ENCODE measurements at regions not wholly inside any gene's neighbourhood (a gene's known extent, or its start where the extent isn't known, plus 50 kb on each side); places are given as distances from the start of the nearest gene placed in this dataset.
"Not testable (repeated sequence)": the region's sequence is repeated elsewhere in the genome, so short reads cannot be mapped to it uniquely, and the experiment has no call there.

- DNase-seq = no peak
Observed at GRCh38 chr14:46147452-46147851, 504.1 kb downstream of the RPL10L start.

- no peak for DNase-seq
Observed at GRCh38 chr14:46147024-46147423, 504.6 kb downstream of the RPL10L start.

- DNase-seq = no peak
Observed at GRCh38 chr14:46140445-46140844, 511.1 kb downstream of the RPL10L start.

- no peak for DNase-seq
Observed at GRCh38 chr14:46139649-46140048, 511.9 kb downstream of the RPL10L start.

- no peak for DNase-seq
Observed at GRCh38 chr14:46137786-46138185, 513.8 kb downstream of the RPL10L start.

DNA sequence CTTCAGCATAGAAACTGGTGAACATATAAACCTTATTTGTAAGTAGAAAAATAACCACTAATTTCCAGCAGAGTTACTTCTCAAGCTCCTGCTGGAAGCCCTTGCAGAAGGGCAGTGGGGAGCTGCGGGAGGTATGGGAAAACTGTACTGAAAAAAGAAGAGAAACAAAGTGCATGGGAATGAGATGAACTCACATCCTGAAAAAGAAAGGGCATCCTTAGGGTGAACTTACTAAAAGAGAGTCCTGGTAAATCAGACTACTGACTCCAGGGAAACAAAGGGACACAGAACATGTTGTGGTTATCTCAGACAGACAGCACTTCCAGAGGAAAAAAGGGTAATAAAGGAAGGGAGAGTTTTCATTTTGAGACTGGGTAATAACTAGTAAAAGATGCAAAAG is 515.1 kb downstream of the RPL10L start:
- DNase-seq = no peak

DNA sequence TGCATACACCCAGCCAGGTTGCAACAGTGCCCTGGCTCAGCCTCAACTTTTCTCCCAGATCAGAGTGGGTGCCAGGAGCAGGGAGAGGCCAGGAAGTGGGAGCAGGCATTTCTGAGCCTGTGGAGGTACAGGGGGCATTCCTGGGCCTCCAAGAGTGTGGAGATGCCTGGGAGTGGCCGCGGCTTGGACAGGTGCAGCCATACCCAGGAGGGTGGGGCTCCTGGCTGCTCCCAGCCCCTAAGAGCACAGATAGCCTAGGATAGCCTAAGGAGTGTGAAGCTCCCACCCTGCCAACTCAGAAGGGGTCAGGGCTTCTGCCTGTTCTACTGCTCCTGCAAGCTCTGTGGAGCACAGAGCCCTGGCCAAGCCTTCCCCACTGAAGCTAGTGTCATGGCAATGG is 543.4 kb downstream of the RPL10L start:
- no peak for DNase-seq

DNA sequence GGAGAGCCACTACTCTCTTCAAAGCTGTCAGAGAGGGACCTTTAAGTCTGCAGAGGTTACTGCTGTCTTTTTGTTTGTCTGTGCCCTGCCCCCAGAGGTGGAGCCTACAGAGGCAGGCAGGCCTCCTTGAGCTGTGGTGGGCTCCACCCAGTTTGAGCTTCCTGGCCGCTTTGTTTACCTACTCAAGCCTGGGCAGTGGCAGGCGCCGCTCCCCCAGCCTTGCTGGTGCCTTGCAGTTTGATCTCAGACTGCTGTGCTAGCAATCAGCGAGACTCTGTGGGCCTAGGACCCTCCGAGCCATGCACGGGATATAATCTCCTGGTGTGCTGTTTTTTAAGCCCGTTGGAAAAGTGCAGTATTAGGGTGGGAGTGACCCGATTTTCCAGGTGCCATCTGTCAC is 550.7 kb downstream of the RPL10L start:
- DNase-seq = not testable (repeated sequence)

GRCh38 chr14:46091819-46092218 is 559.8 kb downstream of the RPL10L start:
- no peak for DNase-seq

GRCh38 chr14:46087604-46088003 is 564.0 kb downstream of the RPL10L start:
- DNase-seq = no peak

- DNase-seq = no peak
Observed at GRCh38 chr14:46074061-46074460, 577.5 kb downstream of the RPL10L start.

- no peak for DNase-seq
Observed at GRCh38 chr14:46063872-46064271, 587.7 kb downstream of the RPL10L start.

GRCh38 chr14:46058964-46059563 is 592.5 kb downstream of the RPL10L start:
- no peak for DNase-seq

DNA sequence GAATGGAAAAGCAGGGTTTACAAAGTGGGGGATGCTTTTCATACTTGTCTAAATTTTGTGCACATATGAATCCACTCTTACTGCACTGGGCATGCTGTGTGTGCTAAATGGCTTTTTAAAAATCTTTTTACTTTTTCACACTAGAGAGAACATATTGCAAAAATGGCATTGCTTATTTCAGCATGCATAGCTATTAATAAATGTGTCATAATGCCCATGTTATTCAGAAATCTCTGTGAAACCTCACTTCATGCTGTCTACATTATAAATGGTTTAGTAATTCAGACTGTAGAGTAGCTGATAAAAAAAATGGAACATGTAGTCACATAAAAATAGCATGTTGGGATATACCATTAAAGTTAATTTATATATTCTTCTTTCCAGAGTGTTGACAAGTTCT is 593.8 kb downstream of the RPL10L start:
- DNase-seq = no peak

- DNase-seq = peak; percentile 20
Observed at GRCh38 chr14:46054526-46054925, 597.1 kb downstream of the RPL10L start.

DNA sequence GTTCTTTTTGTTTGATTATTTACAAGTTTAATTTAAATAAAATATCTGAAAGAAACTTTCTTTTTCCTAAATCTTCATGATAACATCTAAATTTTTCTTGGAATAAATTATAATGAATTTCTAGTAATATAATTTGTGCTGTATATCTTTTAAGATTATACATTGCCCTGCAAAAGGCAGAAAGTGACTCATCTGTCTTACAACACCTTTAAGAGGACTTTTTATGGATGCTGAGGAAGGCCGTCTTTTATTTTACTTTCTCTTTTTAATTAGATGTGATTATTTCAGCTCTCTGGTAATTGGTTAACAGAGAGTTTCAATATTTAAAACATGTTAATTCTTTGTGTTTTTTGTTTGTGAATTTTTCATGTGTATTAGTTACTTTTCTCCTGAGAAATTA is 598.4 kb downstream of the RPL10L start:
- DNase-seq = no peak

DNA sequence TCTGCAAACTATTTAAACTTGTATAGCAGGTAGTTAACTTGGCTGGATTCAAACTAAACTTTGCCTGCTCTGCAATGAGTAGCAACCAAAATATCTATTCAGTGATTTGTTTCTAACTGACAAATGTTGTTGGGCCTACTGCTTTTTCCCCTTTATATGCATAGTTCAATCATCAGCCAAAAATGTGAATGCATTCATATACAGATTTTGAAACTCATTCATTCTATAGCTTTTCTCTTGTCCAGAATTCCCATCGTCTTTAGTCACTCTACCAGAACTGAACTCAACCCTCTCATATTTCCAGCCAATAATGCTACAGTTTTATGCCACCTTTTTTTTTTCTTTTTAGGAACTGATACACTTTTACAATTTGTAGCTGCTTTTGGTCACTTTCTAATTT is 599.8 kb downstream of the RPL10L start:
- DNase-seq = no peak

- DNase-seq = peak; percentile 82
Observed at GRCh38 chr14:46048127-46048526, 603.5 kb downstream of the RPL10L start.

GRCh38 chr14:46036099-46036498 is 615.5 kb downstream of the RPL10L start:
- no peak for DNase-seq

DNA sequence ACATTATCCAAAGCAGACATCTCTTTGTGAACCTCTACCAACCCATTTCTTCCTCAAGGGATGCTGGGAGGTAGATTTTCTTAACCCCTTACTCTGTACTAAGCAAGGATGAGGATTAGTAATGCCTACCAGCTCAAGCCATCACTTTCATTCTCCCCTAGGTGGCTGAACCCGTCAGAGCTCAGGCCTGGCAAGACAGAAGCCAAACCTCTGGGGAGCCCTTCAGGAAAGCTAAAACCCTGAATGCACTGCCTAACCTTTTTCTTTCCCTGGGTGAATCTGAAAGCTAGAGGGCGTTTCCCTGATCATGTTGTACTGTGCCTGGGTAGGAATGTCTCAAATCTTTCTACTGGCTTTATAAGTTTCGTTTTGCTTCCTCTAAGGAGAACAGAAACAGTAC is 617.3 kb downstream of the RPL10L start:
- DNase-seq = no peak

DNA sequence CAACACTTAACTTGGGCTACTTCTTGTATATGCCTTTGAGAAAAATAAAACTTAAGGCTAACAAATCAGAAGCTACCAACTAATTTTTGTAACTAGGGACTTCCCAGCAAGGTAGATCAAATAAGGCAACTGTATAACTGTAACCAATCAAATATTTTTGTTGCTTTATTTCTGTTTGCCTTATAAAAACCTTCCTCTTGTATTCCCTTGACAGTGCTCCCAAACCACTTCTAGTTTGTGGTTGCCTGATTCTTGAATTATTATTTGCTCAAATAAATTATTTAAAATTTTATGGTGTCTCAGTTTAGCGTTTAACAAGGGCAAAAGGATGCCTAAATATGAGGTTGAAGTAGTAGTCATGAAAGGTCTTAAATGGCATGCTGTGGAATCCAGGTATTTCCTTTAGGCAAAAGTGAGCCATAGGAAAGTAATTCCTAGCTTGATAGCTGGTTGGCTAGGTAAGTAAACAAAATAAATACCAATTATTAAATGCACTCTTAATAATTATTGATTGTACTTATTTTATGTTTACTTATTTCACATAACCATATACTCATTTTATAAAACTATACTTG is 632.6 kb downstream of the RPL10L start:
- DNase-seq = no peak

DNA sequence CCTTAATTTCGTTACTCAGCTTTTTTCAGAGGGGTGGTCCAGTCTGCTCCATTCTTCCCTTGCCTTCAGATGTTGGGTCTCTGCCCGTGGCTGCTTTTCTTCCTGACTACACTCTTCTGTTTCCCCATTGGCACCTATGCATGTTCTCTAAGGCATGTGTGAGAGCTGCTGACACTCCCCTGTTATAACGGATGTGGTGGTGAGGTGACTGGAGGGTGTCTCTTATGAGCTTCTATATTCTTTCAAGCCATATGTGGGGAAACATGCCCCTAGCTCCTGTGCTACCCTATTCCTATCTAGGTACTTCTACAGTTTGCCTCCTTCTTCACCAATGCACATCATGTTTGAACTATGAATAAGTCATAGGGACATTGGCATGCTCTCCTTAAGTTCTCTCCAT is 643.2 kb downstream of the RPL10L start:
- no peak for DNase-seq

DNA sequence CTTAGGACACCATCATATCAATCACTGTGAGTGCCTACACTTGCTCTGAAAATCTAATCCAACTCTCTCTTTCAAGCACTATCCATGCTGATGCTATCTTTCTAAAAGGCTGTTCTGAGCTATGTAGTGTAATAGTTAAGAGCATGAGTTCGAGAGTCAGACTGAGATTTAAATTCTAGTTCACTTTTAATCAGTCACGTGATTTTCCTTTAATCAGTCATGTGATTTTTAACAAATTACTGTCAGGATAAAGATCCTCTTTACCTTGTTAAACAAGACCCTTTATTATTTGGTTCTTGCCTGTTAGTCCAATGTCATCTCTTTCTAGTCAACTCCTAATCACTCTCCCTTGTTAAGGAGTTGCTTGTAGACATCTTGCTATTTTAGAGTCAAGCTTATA is 653.0 kb downstream of the RPL10L start:
- DNase-seq = no peak

DNA sequence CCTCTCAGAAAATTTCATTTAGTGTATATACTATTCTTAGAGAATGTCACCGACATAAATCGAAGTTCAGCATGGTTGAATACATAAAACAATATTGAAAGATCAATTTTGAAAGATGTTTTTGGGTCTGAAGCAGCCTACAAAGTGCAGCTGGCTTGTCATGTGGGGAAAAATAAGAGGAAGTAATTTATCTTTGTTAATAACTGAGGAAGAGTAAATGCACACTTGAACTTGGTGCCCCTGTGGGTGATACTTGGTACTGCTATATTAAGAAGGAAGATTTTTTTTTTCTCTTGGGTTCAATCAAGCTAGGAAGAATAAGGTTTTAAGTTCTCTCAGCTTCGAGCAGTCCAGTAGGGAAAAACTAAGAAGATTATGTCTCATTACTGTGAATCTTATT is 661.3 kb downstream of the RPL10L start:
- no peak for DNase-seq

DNA sequence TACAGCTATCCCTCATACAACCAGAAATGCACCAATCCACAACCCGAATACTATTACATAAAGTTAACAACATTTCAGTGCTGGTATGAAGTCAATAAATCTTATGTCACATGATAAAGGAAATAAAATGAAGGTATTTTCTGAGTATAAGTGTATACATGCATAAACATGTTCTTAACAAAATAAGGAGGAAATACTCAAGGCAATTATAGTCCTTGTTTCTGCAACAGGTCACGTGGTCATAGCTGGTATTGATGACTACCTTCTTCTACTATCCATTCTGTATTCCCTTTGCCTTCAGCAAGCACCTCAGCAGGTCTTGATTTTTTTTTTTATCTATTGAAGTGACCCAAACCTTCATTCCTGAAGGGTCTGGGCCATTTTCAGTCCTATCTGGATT is 675.6 kb downstream of the RPL10L start:
- no peak for DNase-seq
